ENCODE measurements at regions not wholly inside any gene's neighbourhood (a gene's known extent, or its start where the extent isn't known, plus 50 kb on each side); places are given as distances from the start of the nearest gene placed in this dataset.

- TF ChIP-seq RBBP5 (IDR thresholded peaks at IDR 0.05; ENCODE audit: borderline replicate concordance, low read depth, low read length) (no peak), YY1 (IDR thresholded peaks at IDR 0.05; ENCODE audit: low read depth, low read length) (no peak), EGR1 (IDR thresholded peaks at IDR 0.05; ENCODE audit: borderline replicate concordance, low read depth, low read length) (no peak)
- TF ChIP-seq, protein P1, sequence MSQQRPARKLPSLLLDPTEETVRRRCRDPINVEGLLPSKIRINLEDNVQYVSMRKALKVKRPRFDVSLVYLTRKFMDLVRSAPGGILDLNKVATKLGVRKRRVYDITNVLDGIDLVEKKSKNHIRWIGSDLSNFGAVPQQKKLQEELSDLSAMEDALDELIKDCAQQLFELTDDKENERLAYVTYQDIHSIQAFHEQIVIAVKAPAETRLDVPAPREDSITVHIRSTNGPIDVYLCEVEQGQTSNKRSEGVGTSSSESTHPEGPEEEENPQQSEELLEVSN (IDR thresholded peaks at IDR 0.05): no peak
Observed at GRCh38 chr3:103365467-103365866, 930.7 kb downstream of the ZPLD1 start (continued).
